NT2/D1 (cell line): ENCODE measurements at regions not wholly inside any gene's neighbourhood (a gene's known extent, or its start where the extent isn't known, plus 50 kb on each side); places are given as distances from the start of the nearest gene placed in this dataset.
A peak's percentile ranks its signal among the peaks of the same experiment; 100 is the strongest.

Experiments used
- DNase-seq: peaks from one replicate; pipeline ENCODE4 v3.0.0-alpha.2; 2011; ENCODE audit warnings: low read depth, low spot score
- H3K27me3 ChIP-seq: 2 replicates; pipeline ENCODE4 v1.6.0; 2011; ENCODE audit warnings: mild to moderate bottlenecking; ENCODE audit not compliant: insufficient read length, insufficient read depth
- H3K36me3 ChIP-seq: 2 replicates; pipeline ENCODE4 v1.6.1; 2011; ENCODE audit warnings: mild to moderate bottlenecking, low read length, mixed read lengths; ENCODE audit not compliant: insufficient read depth, insufficient read length
- H3K4me1 ChIP-seq: 2 replicates; pipeline ENCODE4 v1.5.1; 2011; ENCODE audit not compliant: insufficient read depth, insufficient read length
- H3K4me3 ChIP-seq: 2 replicates; pipeline ENCODE4 v1.5.1; 2011; ENCODE audit warnings: low read depth; ENCODE audit not compliant: insufficient read length
- H3K9ac ChIP-seq: 2 replicates; pipeline ENCODE4 v1.6.0; 2011; ENCODE audit warnings: low read depth; ENCODE audit not compliant: insufficient read length
- H3K9me3 ChIP-seq: 2 replicates; pipeline ENCODE4 v1.5.1; 2011; ENCODE audit warnings: mild to moderate bottlenecking, low read length; ENCODE audit not compliant: insufficient read depth
- SUZ12 ChIP-seq: IDR thresholded peaks from 2 replicates; pipeline ENCODE4 v1.6.1; 2011; ENCODE audit not compliant: insufficient read length, insufficient read depth; ENCODE audit errors: extremely low read depth
- YY1 ChIP-seq: IDR thresholded peaks from 2 replicates; pipeline ENCODE4 v1.6.1; 2011; ENCODE audit not compliant: insufficient read length, insufficient read depth
- ZNF274 ChIP-seq: IDR thresholded peaks from 2 replicates; pipeline ENCODE4 v1.6.1; 2011; ENCODE audit warnings: mild to moderate bottlenecking, low read depth, low read length

- Histone ChIP-seq H3K27me3 (no peaks in the 10 kb centered on the region), H3K36me3 (no peaks in the 10 kb centered on the region), H3K9ac (no peak overlapping the region), H3K4me1 (no peaks in the 10 kb centered on the region), H3K4me3 (no peak overlapping the region), H3K9me3 (no peaks in the 10 kb centered on the region)
- no peak for TF ChIP-seq ZNF274
- TF ChIP-seq SUZ12: no peak
- no peak for TF ChIP-seq YY1
- peak; percentile 15 for DNase-seq
Observed at GRCh38 chr10:125343118-125343925, 183.0 kb upstream of the CTBP2 start.

- Histone ChIP-seq H3K36me3 (no peaks in the 10 kb centered on the region), H3K27me3 (no peaks in the 10 kb centered on the region), H3K4me3 (no peak overlapping the region), H3K9ac (no peak overlapping the region), H3K9me3 (no peaks in the 10 kb centered on the region), H3K4me1 (no peaks in the 10 kb centered on the region)
- no peak for DNase-seq
- TF ChIP-seq YY1: no peak
- TF ChIP-seq ZNF274: no peak
- TF ChIP-seq SUZ12: no peak
Observed at GRCh38 chr10:125341611-125342010, 181.2 kb upstream of the CTBP2 start.

- no peak for DNase-seq
Observed at GRCh38 chr10:125340903-125341302, 180.5 kb upstream of the CTBP2 start.

GRCh38 chr10:125337510-125337909 is 177.1 kb upstream of the CTBP2 start:
- Histone ChIP-seq H3K4me1 (no peaks in the 10 kb centered on the region), H3K4me3 (no peak overlapping the region), H3K9ac (no peak overlapping the region), H3K27me3 (no peaks in the 10 kb centered on the region), H3K9me3 (no peaks in the 10 kb centered on the region), H3K36me3 (no peaks in the 10 kb centered on the region)
- TF ChIP-seq ZNF274: no peak
- no peak for TF ChIP-seq SUZ12
- TF ChIP-seq YY1: no peak
- DNase-seq: no peak

More at GRCh38 chr10:125340903-125341302, 180.5 kb upstream of the CTBP2 start:
- no peak for TF ChIP-seq YY1
- TF ChIP-seq SUZ12: no peak
- TF ChIP-seq ZNF274: no peak
- H3K4me1 ChIP-seq: no peaks in the 10 kb centered on the region
- no peaks in the 10 kb centered on the region for H3K27me3 ChIP-seq
- no peaks in the 10 kb centered on the region for H3K36me3 ChIP-seq
- no peak overlapping the region for H3K9ac ChIP-seq
- no peak overlapping the region for H3K4me3 ChIP-seq
- no peaks in the 10 kb centered on the region for H3K9me3 ChIP-seq

- Histone ChIP-seq H3K9ac (no peak overlapping the region), H3K4me3 (no peak overlapping the region), H3K4me1 (no peaks in the 10 kb centered on the region), H3K9me3 (no peaks in the 10 kb centered on the region), H3K27me3 (no peaks in the 10 kb centered on the region), H3K36me3 (no peaks in the 10 kb centered on the region)
- no peak for DNase-seq
- TF ChIP-seq YY1 (no peak), SUZ12 (no peak), ZNF274 (no peak)
Observed at GRCh38 chr10:125334545-125334944, 174.2 kb upstream of the CTBP2 start.

- Histone ChIP-seq H3K4me3 (no peak overlapping the region), H3K9ac (no peak overlapping the region), H3K36me3 (no peaks in the 10 kb centered on the region), H3K27me3 (no peaks in the 10 kb centered on the region), H3K4me1 (no peaks in the 10 kb centered on the region), H3K9me3 (no peaks in the 10 kb centered on the region)
- TF ChIP-seq ZNF274 (no peak), YY1 (no peak), SUZ12 (no peak)
- DNase-seq: no peak
Observed at GRCh38 chr10:125333769-125334168, 173.4 kb upstream of the CTBP2 start.

- no peaks in the 10 kb centered on the region for H3K4me1 ChIP-seq
- H3K36me3 ChIP-seq: no peaks in the 10 kb centered on the region
- no peak overlapping the region for H3K9ac ChIP-seq
- TF ChIP-seq ZNF274 (no peak), YY1 (no peak), SUZ12 (no peak)
- H3K4me3 ChIP-seq: no peak overlapping the region
- no peaks in the 10 kb centered on the region for H3K27me3 ChIP-seq
- H3K9me3 ChIP-seq: no peaks in the 10 kb centered on the region
- no peak for DNase-seq
Observed at GRCh38 chr10:125333209-125333591, 172.8 kb upstream of the CTBP2 start.
